ENCODE measurements at regions not wholly inside any gene's neighbourhood (a gene's known extent, or its start where the extent isn't known, plus 50 kb on each side); places are given as distances from the start of the nearest gene placed in this dataset.

GRCh38 chr11:27186580-27186979 is 146.0 kb downstream of the BBOX1 start:
- H3K4me3 ChIP-seq, result no peak overlapping the region

GRCh38 chr11:27184458-27185312 is 144.1 kb downstream of the BBOX1 start:
- DNase-seq (ENCODE audit: low spot score), result no peak
- Histone ChIP-seq H3K4me3 (no peak overlapping the region), H3K27ac (no peak overlapping the region)
- no peak for TF ChIP-seq CTCF (IDR thresholded peaks at IDR 0.05)

More at GRCh38 chr11:27186580-27186979, 146.0 kb downstream of the BBOX1 start:
- TF ChIP-seq CTCF (IDR thresholded peaks at IDR 0.05), result no peak
- DNase-seq (ENCODE audit: low spot score), result no peak
- no peak overlapping the region for H3K27ac ChIP-seq

- TF ChIP-seq CTCF (IDR thresholded peaks at IDR 0.05), result peak; percentile 34
- DNase-seq (ENCODE audit: low spot score), result no peak
- Histone ChIP-seq H3K27ac (no peak overlapping the region), H3K4me3 (no peak overlapping the region)
Measured at GRCh38 chr11:27183672-27184457, 143.2 kb downstream of the BBOX1 start.

- H3K4me3 ChIP-seq, result no peak overlapping the region
Measured at GRCh38 chr11:27179334-27179733, 138.7 kb downstream of the BBOX1 start.

GRCh38 chr11:27178859-27179258 is 138.2 kb downstream of the BBOX1 start:
- no peak for TF ChIP-seq CTCF (IDR thresholded peaks at IDR 0.05)
- no peak for DNase-seq (ENCODE audit: low spot score)
- H3K27ac ChIP-seq, result no peak overlapping the region

More at GRCh38 chr11:27179334-27179733, 138.7 kb downstream of the BBOX1 start:
- no peak overlapping the region for H3K27ac ChIP-seq
- DNase-seq (ENCODE audit: low spot score), result no peak
- no peak for TF ChIP-seq CTCF (IDR thresholded peaks at IDR 0.05)

More at GRCh38 chr11:27178859-27179258, 138.2 kb downstream of the BBOX1 start:
- no peak overlapping the region for H3K4me3 ChIP-seq

Data from coronary artery (tissue), 2 donors.